NT2/D1 (cell line): ENCODE measurements at regions not wholly inside any gene's neighbourhood (a gene's known extent, or its start where the extent isn't known, plus 50 kb on each side); places are given as distances from the start of the nearest gene placed in this dataset.

Experiments
- YY1 ChIP-seq: IDR thresholded peaks from 2 replicates; pipeline ENCODE4 v1.6.1; 2011; ENCODE audit not compliant: insufficient read length, insufficient read depth
- ZNF274 ChIP-seq: IDR thresholded peaks from 2 replicates; pipeline ENCODE4 v1.6.1; 2011; ENCODE audit warnings: mild to moderate bottlenecking, low read depth, low read length

DNA sequence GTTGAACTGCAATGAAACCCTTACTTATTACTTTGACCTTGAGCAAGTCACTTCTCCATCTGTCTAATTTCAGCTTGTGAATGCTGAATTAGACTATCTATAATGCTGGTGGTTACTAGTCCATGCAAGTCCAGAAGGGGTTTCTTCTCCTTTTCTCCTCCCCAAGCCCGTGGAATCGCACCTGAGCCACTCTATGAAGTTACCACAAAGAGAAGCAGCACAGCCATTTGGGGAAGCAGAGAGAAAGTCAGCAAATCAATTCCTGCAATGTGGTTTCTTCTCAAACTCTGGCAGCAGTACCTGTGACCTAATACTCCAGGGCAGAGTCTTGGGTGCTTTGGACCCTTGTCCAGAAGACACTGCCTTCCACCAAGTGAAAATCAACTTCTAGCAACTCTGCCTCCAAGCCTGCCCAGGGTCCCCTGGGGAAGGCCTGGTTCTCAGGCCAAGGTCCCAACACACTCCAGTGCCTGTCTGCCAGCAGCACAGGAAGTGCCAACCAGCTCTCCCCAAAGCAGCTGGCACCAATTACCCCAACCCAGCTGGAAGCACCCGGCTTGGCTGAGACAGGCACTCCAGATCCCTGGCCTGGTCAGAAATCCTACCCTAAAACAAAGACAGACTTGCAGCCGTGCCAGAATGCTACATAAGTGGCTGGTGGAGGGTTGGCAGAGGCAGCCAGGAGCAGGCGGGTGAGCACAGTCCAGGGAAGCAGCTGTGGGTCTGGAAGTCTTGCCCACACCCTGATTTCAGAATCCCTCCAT lies 200.3 kb downstream of the LSM5 start:
- TF ChIP-seq ZNF274 (no peak), YY1 (no peak)
